ENCODE measurements at regions not wholly inside any gene's neighbourhood (a gene's known extent, or its start where the extent isn't known, plus 50 kb on each side); places are given as distances from the start of the nearest gene placed in this dataset.

DNA sequence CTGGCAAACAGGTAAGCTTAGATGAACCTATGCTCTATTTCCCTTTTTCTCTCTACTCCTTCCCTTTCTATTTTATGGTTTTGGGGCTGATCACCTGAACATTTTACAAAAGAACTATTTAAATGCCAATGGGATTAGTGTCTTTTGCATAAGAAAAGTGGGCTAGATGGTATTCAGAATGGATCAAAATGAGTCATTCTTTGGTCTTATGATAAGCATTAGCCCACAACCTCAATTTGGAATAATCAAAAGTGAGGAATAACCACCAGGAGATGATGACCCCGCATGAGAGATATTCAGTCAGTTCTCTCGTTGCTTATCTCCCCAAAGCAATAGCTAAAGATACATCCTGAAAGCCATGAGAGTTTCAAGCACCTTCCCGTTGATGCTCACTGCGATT, 399.0 kb upstream of the CADM1 start:
- DNase-seq = no peak
- Histone ChIP-seq H3K27me3 (ENCODE audit: insufficient read depth, low read length) (no peaks in the 10 kb centered on the region), H2AK5ac (ENCODE audit: low read length) (no peak overlapping the region), H3K79me2 (ENCODE audit: control insufficient read depth, insufficient read depth, low read length, poor library complexity) (no peaks in the 10 kb centered on the region), H3K14ac (ENCODE audit: low read length) (no peak overlapping the region), H4K91ac (ENCODE audit: low read depth, low read length) (no peak overlapping the region), H2BK12ac (ENCODE audit: low read length) (no peak overlapping the region), H2BK5ac (ENCODE audit: low read depth, low read length, poor library complexity) (no peak overlapping the region), H3K4me1 (ENCODE audit: control insufficient read depth in 1 of 2, insufficient read depth in 2 of 2, low read length in 2 of 2) (no peaks in the 10 kb centered on the region), H3K4me3 (ENCODE audit: low read depth, low read length) (no peak overlapping the region), H2AFZ (ENCODE audit: insufficient read depth, low read length, poor library complexity) (no peak overlapping the region), H3K18ac (ENCODE audit: low read length) (no peak overlapping the region), H4K12ac (ENCODE audit: low read depth, low read length) (no peak overlapping the region), H3K27ac (ENCODE audit: low read depth, low read length) (no peak overlapping the region), H3K4me2 (ENCODE audit: low read length) (no peak overlapping the region), H2BK120ac (ENCODE audit: insufficient read depth, low read length, poor library complexity) (no peak overlapping the region), H3K9ac (ENCODE audit: low read length) (no peak overlapping the region), H3K23ac (ENCODE audit: low read length) (no peak overlapping the region), H3K36me3 (ENCODE audit: control insufficient read depth in 1 of 2, insufficient read depth in 2 of 2, low read length in 2 of 2) (no peaks in the 10 kb centered on the region), H3K4ac (ENCODE audit: low read depth, low read length) (no peak overlapping the region), H3K9me3 (ENCODE audit: insufficient read depth, low read depth, low read length) (no peaks in the 10 kb centered on the region), H4K8ac (ENCODE audit: low read depth, low read length) (no peak overlapping the region), H3K79me1 (ENCODE audit: low read length) (no peaks in the 10 kb centered on the region)
- no CpG with 5 or more reads among the region's 4 CpGs for WGBS (ENCODE audit: extremely low coverage, insufficient coverage, insufficient read length)

DNA sequence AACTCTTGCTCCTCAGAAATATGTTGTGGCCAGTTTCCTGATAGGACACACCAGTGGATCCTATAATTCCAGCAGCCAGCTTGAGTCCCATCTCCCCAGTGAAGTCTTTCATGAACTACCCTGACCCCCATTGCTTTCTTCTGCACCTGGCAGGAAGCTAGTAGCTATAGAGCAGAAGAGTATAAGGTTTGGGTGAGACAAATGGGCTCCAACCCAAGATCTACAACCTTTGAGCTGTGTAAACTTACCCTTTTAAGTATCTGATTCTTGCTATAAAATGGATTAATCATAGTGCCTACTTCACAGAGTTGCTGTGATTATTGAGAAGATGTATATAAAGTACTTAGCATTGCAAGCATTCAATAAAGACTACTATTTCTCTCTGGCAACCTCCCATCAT, 396.9 kb upstream of the CADM1 start:
- Histone ChIP-seq H2AFZ (ENCODE audit: insufficient read depth, low read length, poor library complexity) (no peak overlapping the region), H4K8ac (ENCODE audit: low read depth, low read length) (no peak overlapping the region), H2BK120ac (ENCODE audit: insufficient read depth, low read length, poor library complexity) (no peak overlapping the region), H3K9ac (ENCODE audit: low read length) (no peak overlapping the region), H3K9me3 (ENCODE audit: insufficient read depth, low read depth, low read length) (no peaks in the 10 kb centered on the region), H3K23ac (ENCODE audit: low read length) (no peak overlapping the region), H3K14ac (ENCODE audit: low read length) (no peak overlapping the region), H4K12ac (ENCODE audit: low read depth, low read length) (no peak overlapping the region), H3K4me2 (ENCODE audit: low read length) (no peak overlapping the region), H2BK12ac (ENCODE audit: low read length) (no peak overlapping the region), H3K79me1 (ENCODE audit: low read length) (peaks cover 3% of the 10 kb centered on the region), H2BK5ac (ENCODE audit: low read depth, low read length, poor library complexity) (no peak overlapping the region), H3K27me3 (ENCODE audit: insufficient read depth, low read length) (no peaks in the 10 kb centered on the region), H3K4ac (ENCODE audit: low read depth, low read length) (no peak overlapping the region), H2AK5ac (ENCODE audit: low read length) (no peak overlapping the region), H3K4me3 (ENCODE audit: low read depth, low read length) (no peak overlapping the region), H3K36me3 (ENCODE audit: control insufficient read depth in 1 of 2, insufficient read depth in 2 of 2, low read length in 2 of 2) (no peaks in the 10 kb centered on the region), H3K18ac (ENCODE audit: low read length) (no peak overlapping the region), H3K79me2 (ENCODE audit: control insufficient read depth, insufficient read depth, low read length, poor library complexity) (peaks cover 2% of the 10 kb centered on the region), H4K91ac (ENCODE audit: low read depth, low read length) (no peak overlapping the region), H3K4me1 (ENCODE audit: control insufficient read depth in 1 of 2, insufficient read depth in 2 of 2, low read length in 2 of 2) (no peaks in the 10 kb centered on the region), H3K27ac (ENCODE audit: low read depth, low read length) (no peak overlapping the region)
- DNase-seq = no peak

DNA sequence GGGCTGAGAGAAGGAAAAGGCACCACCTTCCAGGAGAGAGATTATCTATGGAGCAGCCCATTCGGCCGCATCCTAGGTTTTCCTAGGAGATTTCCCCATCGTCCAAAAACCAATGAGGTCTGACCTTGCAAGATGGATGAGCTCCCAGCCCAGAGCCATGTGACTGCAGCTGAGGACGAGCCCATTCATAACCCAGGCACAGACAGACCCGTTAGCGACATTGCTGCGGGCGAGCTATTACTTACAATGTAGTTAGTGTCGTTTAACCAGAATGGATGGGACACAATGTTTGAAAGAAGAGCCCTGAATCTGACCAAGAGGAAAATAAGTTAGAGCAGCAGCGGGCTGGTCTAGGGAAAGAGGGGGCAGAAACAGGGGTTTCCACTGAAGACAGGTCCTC, 395.9 kb upstream of the CADM1 start:
- no peak overlapping the region for H2AK5ac ChIP-seq (ENCODE audit: low read length)
- no peak overlapping the region for H4K12ac ChIP-seq (ENCODE audit: low read depth, low read length)
- H3K4ac ChIP-seq (ENCODE audit: low read depth, low read length) = no peak overlapping the region
- no peak overlapping the region for H3K27ac ChIP-seq (ENCODE audit: low read depth, low read length)
- peaks cover 3% of the 10 kb centered on the region for H3K79me1 ChIP-seq (ENCODE audit: low read length)
- H3K4me2 ChIP-seq (ENCODE audit: low read length) = no peak overlapping the region
- H3K9ac ChIP-seq (ENCODE audit: low read length) = no peak overlapping the region
- DNase-seq = no peak
- H3K79me2 ChIP-seq (ENCODE audit: control insufficient read depth, insufficient read depth, low read length, poor library complexity) = peaks cover 2% of the 10 kb centered on the region
- no peak overlapping the region for H2AFZ ChIP-seq (ENCODE audit: insufficient read depth, low read length, poor library complexity)
- no CpG with 5 or more reads among the region's 10 CpGs for WGBS (ENCODE audit: extremely low coverage, insufficient coverage, insufficient read length)
- no peaks in the 10 kb centered on the region for H3K27me3 ChIP-seq (ENCODE audit: insufficient read depth, low read length)
- no peak overlapping the region for H3K18ac ChIP-seq (ENCODE audit: low read length)
- no peak overlapping the region for H4K91ac ChIP-seq (ENCODE audit: low read depth, low read length)
- H2BK5ac ChIP-seq (ENCODE audit: low read depth, low read length, poor library complexity) = no peak overlapping the region
- no peak overlapping the region for H4K8ac ChIP-seq (ENCODE audit: low read depth, low read length)
- H2BK12ac ChIP-seq (ENCODE audit: low read length) = no peak overlapping the region
- no peak overlapping the region for H3K4me3 ChIP-seq (ENCODE audit: low read depth, low read length)
- no peak overlapping the region for H3K23ac ChIP-seq (ENCODE audit: low read length)
- no peaks in the 10 kb centered on the region for H3K4me1 ChIP-seq (ENCODE audit: control insufficient read depth in 1 of 2, insufficient read depth in 2 of 2, low read length in 2 of 2)
- no peak overlapping the region for H3K14ac ChIP-seq (ENCODE audit: low read length)
- H3K9me3 ChIP-seq (ENCODE audit: insufficient read depth, low read depth, low read length) = no peaks in the 10 kb centered on the region
- H2BK120ac ChIP-seq (ENCODE audit: insufficient read depth, low read length, poor library complexity) = no peak overlapping the region
- H3K36me3 ChIP-seq (ENCODE audit: control insufficient read depth in 1 of 2, insufficient read depth in 2 of 2, low read length in 2 of 2) = no peaks in the 10 kb centered on the region

DNA sequence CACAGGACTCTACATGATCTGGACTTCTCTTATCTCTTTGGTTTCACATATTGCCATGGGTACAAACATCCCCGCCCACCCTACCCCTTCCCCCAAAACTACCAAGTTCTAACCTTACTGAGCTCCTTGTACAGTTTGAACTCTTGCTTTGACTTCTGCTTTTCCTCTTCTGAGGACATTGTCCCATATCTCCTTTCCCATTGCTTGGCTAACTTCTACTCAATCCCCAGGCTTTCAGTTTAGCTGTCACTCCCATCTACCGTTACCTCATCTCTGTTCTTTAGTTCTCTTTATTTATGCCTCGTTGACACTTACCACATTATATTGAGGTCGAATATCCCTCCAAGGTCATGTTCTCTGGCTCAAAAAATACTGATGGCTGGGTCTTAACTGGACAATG, 393.5 kb upstream of the CADM1 start:
- H3K4me1 ChIP-seq (ENCODE audit: control insufficient read depth in 1 of 2, insufficient read depth in 2 of 2, low read length in 2 of 2) = peaks cover 6 to 9% of the 10 kb centered on the region in 2 experiments
- no peak overlapping the region for H3K23ac ChIP-seq (ENCODE audit: low read length)

More for the DNA sequence above, 393.5 kb upstream of the CADM1 start:
- H2AFZ ChIP-seq (ENCODE audit: insufficient read depth, low read length, poor library complexity) = no peak overlapping the region
- H3K9me3 ChIP-seq (ENCODE audit: insufficient read depth, low read depth, low read length) = no peaks in the 10 kb centered on the region
- H3K4me3 ChIP-seq (ENCODE audit: low read depth, low read length) = no peak overlapping the region
- H2BK5ac ChIP-seq (ENCODE audit: low read depth, low read length, poor library complexity) = no peak overlapping the region
- no peak overlapping the region for H4K91ac ChIP-seq (ENCODE audit: low read depth, low read length)
- H3K4me2 ChIP-seq (ENCODE audit: low read length) = no peak overlapping the region
- no CpG with 5 or more reads among the region's 4 CpGs for WGBS (ENCODE audit: extremely low coverage, insufficient coverage, insufficient read length)
- DNase-seq = no peak
- no peak overlapping the region for H3K27ac ChIP-seq (ENCODE audit: low read depth, low read length)
- H2BK120ac ChIP-seq (ENCODE audit: insufficient read depth, low read length, poor library complexity) = no peak overlapping the region
- H3K18ac ChIP-seq (ENCODE audit: low read length) = no peak overlapping the region
- H2BK12ac ChIP-seq (ENCODE audit: low read length) = no peak overlapping the region
- H3K79me1 ChIP-seq (ENCODE audit: low read length) = peaks cover 8% of the 10 kb centered on the region
- H3K36me3 ChIP-seq (ENCODE audit: control insufficient read depth in 1 of 2, insufficient read depth in 2 of 2, low read length in 2 of 2) = no peaks in the 10 kb centered on the region
- no peak overlapping the region for H2AK5ac ChIP-seq (ENCODE audit: low read length)
- H3K27me3 ChIP-seq (ENCODE audit: insufficient read depth, low read length) = no peaks in the 10 kb centered on the region
- no peak overlapping the region for H4K8ac ChIP-seq (ENCODE audit: low read depth, low read length)
- no peak overlapping the region for H3K9ac ChIP-seq (ENCODE audit: low read length)
- H3K14ac ChIP-seq (ENCODE audit: low read length) = no peak overlapping the region
- H4K12ac ChIP-seq (ENCODE audit: low read depth, low read length) = no peak overlapping the region
- peaks cover 2% of the 10 kb centered on the region for H3K79me2 ChIP-seq (ENCODE audit: control insufficient read depth, insufficient read depth, low read length, poor library complexity)
- no peak overlapping the region for H3K4ac ChIP-seq (ENCODE audit: low read depth, low read length)

All from trophoblast cell (in vitro differentiated cells and primary cell).